ENCODE measurements at regions not wholly inside any gene's neighbourhood (a gene's known extent, or its start where the extent isn't known, plus 50 kb on each side); places are given as distances from the start of the nearest gene placed in this dataset.

DNA sequence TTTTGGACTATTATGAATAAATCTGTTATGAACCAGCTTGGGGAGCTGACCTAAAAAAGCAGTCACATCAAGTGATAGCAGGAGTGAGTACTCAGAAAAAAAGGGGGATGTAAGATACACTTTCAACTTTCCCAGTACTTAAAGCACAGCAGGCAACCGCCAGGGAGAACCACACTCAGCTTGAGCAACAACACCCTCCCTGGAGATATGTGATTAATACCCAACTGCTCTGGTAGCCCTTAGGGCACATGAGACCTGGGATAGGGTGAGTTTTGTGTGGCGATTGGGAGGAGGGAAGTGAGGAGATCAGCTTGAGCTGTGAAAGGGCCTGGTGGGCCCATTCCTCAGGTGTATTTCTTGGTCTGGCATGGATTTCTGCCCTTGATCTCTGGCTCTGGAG is 220.3 kb upstream of the SFRP2 start:
- H3K4me3 Mint-ChIP-seq (ENCODE audit: unreplicated experiment): no peak overlapping the region
- TF ChIP-seq, protein P1, sequence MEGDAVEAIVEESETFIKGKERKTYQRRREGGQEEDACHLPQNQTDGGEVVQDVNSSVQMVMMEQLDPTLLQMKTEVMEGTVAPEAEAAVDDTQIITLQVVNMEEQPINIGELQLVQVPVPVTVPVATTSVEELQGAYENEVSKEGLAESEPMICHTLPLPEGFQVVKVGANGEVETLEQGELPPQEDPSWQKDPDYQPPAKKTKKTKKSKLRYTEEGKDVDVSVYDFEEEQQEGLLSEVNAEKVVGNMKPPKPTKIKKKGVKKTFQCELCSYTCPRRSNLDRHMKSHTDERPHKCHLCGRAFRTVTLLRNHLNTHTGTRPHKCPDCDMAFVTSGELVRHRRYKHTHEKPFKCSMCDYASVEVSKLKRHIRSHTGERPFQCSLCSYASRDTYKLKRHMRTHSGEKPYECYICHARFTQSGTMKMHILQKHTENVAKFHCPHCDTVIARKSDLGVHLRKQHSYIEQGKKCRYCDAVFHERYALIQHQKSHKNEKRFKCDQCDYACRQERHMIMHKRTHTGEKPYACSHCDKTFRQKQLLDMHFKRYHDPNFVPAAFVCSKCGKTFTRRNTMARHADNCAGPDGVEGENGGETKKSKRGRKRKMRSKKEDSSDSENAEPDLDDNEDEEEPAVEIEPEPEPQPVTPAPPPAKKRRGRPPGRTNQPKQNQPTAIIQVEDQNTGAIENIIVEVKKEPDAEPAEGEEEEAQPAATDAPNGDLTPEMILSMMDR (IDR thresholded peaks at IDR 0.05; ENCODE audit: unreplicated experiment): no peak
- H3K4me1 Mint-ChIP-seq (ENCODE audit: unreplicated experiment): no peaks in the 10 kb centered on the region
- no peak overlapping the region for H3K27ac Mint-ChIP-seq (ENCODE audit: unreplicated experiment)
- H3K36me3 Mint-ChIP-seq (ENCODE audit: low read depth, unreplicated experiment): no peaks in the 10 kb centered on the region
- H3K27me3 Mint-ChIP-seq (ENCODE audit: unreplicated experiment): no peaks in the 10 kb centered on the region
- no peaks in the 10 kb centered on the region for H3K9me3 Mint-ChIP-seq (ENCODE audit: unreplicated experiment)
- no peak for DNase-seq (ENCODE audit: low spot score)

DNA sequence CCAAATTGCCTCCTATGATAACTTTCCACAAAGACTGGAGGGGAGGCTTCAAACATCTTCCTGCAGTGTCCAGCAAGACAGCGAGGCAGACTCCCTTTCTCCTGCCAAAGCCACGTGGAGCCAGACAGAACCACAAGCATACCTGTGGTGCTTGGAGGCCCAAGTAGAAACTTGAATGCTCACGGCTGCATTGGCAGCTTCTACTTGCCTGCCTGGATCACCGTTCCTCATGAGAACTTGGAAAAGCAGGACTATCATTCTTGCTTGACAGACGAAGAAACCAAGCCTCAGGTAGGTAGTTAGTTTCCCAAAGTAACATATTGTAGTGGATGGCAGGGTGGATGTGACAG is 216.3 kb upstream of the SFRP2 start:
- TF ChIP-seq, protein P1 (IDR thresholded peaks at IDR 0.05; ENCODE audit: unreplicated experiment): no peak

GRCh38 chr4:154004507-154005170 is 215.8 kb upstream of the SFRP2 start:
- Mint-ChIP-seq H3K27ac (ENCODE audit: unreplicated experiment) (no peak overlapping the region), H3K4me3 (ENCODE audit: unreplicated experiment) (no peak overlapping the region), H3K27me3 (ENCODE audit: unreplicated experiment) (no peaks in the 10 kb centered on the region), H3K4me1 (ENCODE audit: unreplicated experiment) (no peaks in the 10 kb centered on the region), H3K9me3 (ENCODE audit: unreplicated experiment) (no peaks in the 10 kb centered on the region), H3K36me3 (ENCODE audit: low read depth, unreplicated experiment) (no peaks in the 10 kb centered on the region)
- DNase-seq (ENCODE audit: low spot score): no peak
- TF ChIP-seq, protein P1 (IDR thresholded peaks at IDR 0.05; ENCODE audit: unreplicated experiment): no peak

More for the DNA sequence above, 216.3 kb upstream of the SFRP2 start:
- H3K36me3 Mint-ChIP-seq (ENCODE audit: low read depth, unreplicated experiment): no peaks in the 10 kb centered on the region
- no peak overlapping the region for H3K27ac Mint-ChIP-seq (ENCODE audit: unreplicated experiment)
- DNase-seq (ENCODE audit: low spot score): no peak
- H3K4me3 Mint-ChIP-seq (ENCODE audit: unreplicated experiment): no peak overlapping the region
- no peaks in the 10 kb centered on the region for H3K27me3 Mint-ChIP-seq (ENCODE audit: unreplicated experiment)
- no peaks in the 10 kb centered on the region for H3K9me3 Mint-ChIP-seq (ENCODE audit: unreplicated experiment)
- H3K4me1 Mint-ChIP-seq (ENCODE audit: unreplicated experiment): no peaks in the 10 kb centered on the region

GRCh38 chr4:154004016-154004415 is 215.1 kb upstream of the SFRP2 start:
- no peak for DNase-seq (ENCODE audit: low spot score)
- no peaks in the 10 kb centered on the region for H3K36me3 Mint-ChIP-seq (ENCODE audit: low read depth, unreplicated experiment)
- H3K27ac Mint-ChIP-seq (ENCODE audit: unreplicated experiment): no peak overlapping the region
- no peaks in the 10 kb centered on the region for H3K4me1 Mint-ChIP-seq (ENCODE audit: unreplicated experiment)
- H3K9me3 Mint-ChIP-seq (ENCODE audit: unreplicated experiment): no peaks in the 10 kb centered on the region
- H3K27me3 Mint-ChIP-seq (ENCODE audit: unreplicated experiment): no peaks in the 10 kb centered on the region
- TF ChIP-seq, protein P1 (IDR thresholded peaks at IDR 0.05; ENCODE audit: unreplicated experiment): no peak
- H3K4me3 Mint-ChIP-seq (ENCODE audit: unreplicated experiment): no peak overlapping the region

GRCh38 chr4:154003378-154003777 is 214.5 kb upstream of the SFRP2 start:
- no peak overlapping the region for H3K27ac Mint-ChIP-seq (ENCODE audit: unreplicated experiment)
- H3K36me3 Mint-ChIP-seq (ENCODE audit: low read depth, unreplicated experiment): no peaks in the 10 kb centered on the region
- DNase-seq (ENCODE audit: low spot score): no peak
- no peak overlapping the region for H3K4me3 Mint-ChIP-seq (ENCODE audit: unreplicated experiment)
- no peaks in the 10 kb centered on the region for H3K27me3 Mint-ChIP-seq (ENCODE audit: unreplicated experiment)
- H3K4me1 Mint-ChIP-seq (ENCODE audit: unreplicated experiment): no peaks in the 10 kb centered on the region
- TF ChIP-seq, protein P1 (IDR thresholded peaks at IDR 0.05; ENCODE audit: unreplicated experiment): no peak
- H3K9me3 Mint-ChIP-seq (ENCODE audit: unreplicated experiment): no peaks in the 10 kb centered on the region
